ENCODE measurements at regions not wholly inside any gene's neighbourhood (a gene's known extent, or its start where the extent isn't known, plus 50 kb on each side); places are given as distances from the start of the nearest gene placed in this dataset.
"Not testable (repeated sequence)": the region's sequence is repeated elsewhere in the genome, so short reads cannot be mapped to it uniquely, and the experiment has no call there.

- ChIA-PET CTCF (interaction anchor here (0.6 kb wide), 1 partner anchor 781 kb away, joined by 3 read pairs; no protein-coding TSS in a partner anchor), POLR2A (no interaction called here)
- H3K9me3 Mint-ChIP-seq (ENCODE audit: unreplicated experiment): no peaks in the 10 kb centered on the region
- no peak overlapping the region for H3K27ac Mint-ChIP-seq (ENCODE audit: low read depth, unreplicated experiment)
- no peaks in the 10 kb centered on the region for H3K36me3 Mint-ChIP-seq (ENCODE audit: insufficient read depth, unreplicated experiment)
- H3K4me1 Mint-ChIP-seq (ENCODE audit: insufficient read depth, unreplicated experiment): no peaks in the 10 kb centered on the region
- no peak for TF ChIP-seq CTCF (IDR thresholded peaks at IDR 0.05; ENCODE audit: unreplicated experiment)
- intact Hi-C loops (cut with micrococcal nuclease): no loop called here
- H3K4me3 Mint-ChIP-seq (ENCODE audit: unreplicated experiment): no peak overlapping the region
- DNase-seq (ENCODE audit: unreplicated experiment): no peak
- BruUV-seq (replicated peaks): no TSS peak
- no peaks in the 10 kb centered on the region for H3K27me3 Mint-ChIP-seq (ENCODE audit: insufficient read depth, unreplicated experiment)
These were observed 201.7 kb downstream of the CDRT15L2 start for GRCh38 chr17:20781260-20781659.

- H3K36me3 Mint-ChIP-seq (ENCODE audit: insufficient read depth, unreplicated experiment); POLR2A ChIA-PET; DNase-seq (ENCODE audit: unreplicated experiment); H3K27me3 Mint-ChIP-seq (ENCODE audit: insufficient read depth, unreplicated experiment); BruUV-seq (replicated peaks); H3K9me3 Mint-ChIP-seq (ENCODE audit: unreplicated experiment); intact Hi-C loops (cut with micrococcal nuclease); H3K4me3 Mint-ChIP-seq (ENCODE audit: unreplicated experiment); H3K27ac Mint-ChIP-seq (ENCODE audit: low read depth, unreplicated experiment); H3K4me1 Mint-ChIP-seq (ENCODE audit: insufficient read depth, unreplicated experiment): not testable (repeated sequence)
- CTCF ChIA-PET: interaction anchor here (0.6 kb wide), 1 partner anchor 781 kb away, joined by 3 read pairs; no protein-coding TSS in a partner anchor
These were observed 202.3 kb downstream of the CDRT15L2 start for GRCh38 chr17:20781869-20782268.

GRCh38 chr17:20783091-20783490 lies 203.6 kb downstream of the CDRT15L2 start:
- no peak overlapping the region for H3K27ac Mint-ChIP-seq (ENCODE audit: low read depth, unreplicated experiment)
- CTCF ChIA-PET: interaction anchor here (0.7 kb wide), 1 partner anchor 60 kb away, joined by 3 read pairs; no protein-coding TSS in a partner anchor
- no peak for DNase-seq (ENCODE audit: unreplicated experiment)
- no peaks in the 10 kb centered on the region for H3K36me3 Mint-ChIP-seq (ENCODE audit: insufficient read depth, unreplicated experiment)
- BruUV-seq (replicated peaks): no TSS peak
- H3K9me3 Mint-ChIP-seq (ENCODE audit: unreplicated experiment): no peaks in the 10 kb centered on the region
- TF ChIP-seq CTCF (IDR thresholded peaks at IDR 0.05; ENCODE audit: unreplicated experiment): no peak
- no peak overlapping the region for H3K4me3 Mint-ChIP-seq (ENCODE audit: unreplicated experiment)
- POLR2A ChIA-PET: no interaction called here
- intact Hi-C loops (cut with micrococcal nuclease): no loop called here
- H3K27me3 Mint-ChIP-seq (ENCODE audit: insufficient read depth, unreplicated experiment): no peaks in the 10 kb centered on the region
- no peaks in the 10 kb centered on the region for H3K4me1 Mint-ChIP-seq (ENCODE audit: insufficient read depth, unreplicated experiment)

- ChIA-PET POLR2A (no interaction called here), CTCF (interaction anchor here (0.5 kb wide), 1 partner anchor 64 kb away, joined by 5 read pairs; no protein-coding TSS in a partner anchor)
- no peak for TF ChIP-seq CTCF (IDR thresholded peaks at IDR 0.05; ENCODE audit: unreplicated experiment)
- no peak for DNase-seq (ENCODE audit: unreplicated experiment)
- intact Hi-C loops (cut with micrococcal nuclease): no loop called here
- Mint-ChIP-seq H3K27ac (ENCODE audit: low read depth, unreplicated experiment) (no peak overlapping the region), H3K4me3 (ENCODE audit: unreplicated experiment) (no peak overlapping the region), H3K36me3 (ENCODE audit: insufficient read depth, unreplicated experiment) (no peaks in the 10 kb centered on the region), H3K4me1 (ENCODE audit: insufficient read depth, unreplicated experiment) (no peaks in the 10 kb centered on the region), H3K27me3 (ENCODE audit: insufficient read depth, unreplicated experiment) (no peaks in the 10 kb centered on the region), H3K9me3 (ENCODE audit: unreplicated experiment) (no peaks in the 10 kb centered on the region)
- BruUV-seq (replicated peaks): no TSS peak
These were observed 204.7 kb downstream of the CDRT15L2 start for GRCh38 chr17:20784100-20784665.

GRCh38 chr17:20787281-20787680 lies 207.8 kb downstream of the CDRT15L2 start:
- ChIA-PET CTCF (no interaction called here), POLR2A (no interaction called here)
- DNase-seq (ENCODE audit: unreplicated experiment): no peak
- H3K4me3 Mint-ChIP-seq (ENCODE audit: unreplicated experiment): no peak overlapping the region
- no peak overlapping the region for H3K27ac Mint-ChIP-seq (ENCODE audit: low read depth, unreplicated experiment)
- intact Hi-C loops (cut with micrococcal nuclease): no loop called here
- BruUV-seq (replicated peaks): no TSS peak
- H3K9me3 Mint-ChIP-seq (ENCODE audit: unreplicated experiment): no peaks in the 10 kb centered on the region
- H3K4me1 Mint-ChIP-seq (ENCODE audit: insufficient read depth, unreplicated experiment): no peaks in the 10 kb centered on the region
- no peak for TF ChIP-seq CTCF (IDR thresholded peaks at IDR 0.05; ENCODE audit: unreplicated experiment)
- no peaks in the 10 kb centered on the region for H3K36me3 Mint-ChIP-seq (ENCODE audit: insufficient read depth, unreplicated experiment)
- H3K27me3 Mint-ChIP-seq (ENCODE audit: insufficient read depth, unreplicated experiment): no peaks in the 10 kb centered on the region
